ENCODE measurements at regions not wholly inside any gene's neighbourhood (a gene's known extent, or its start where the extent isn't known, plus 50 kb on each side); places are given as distances from the start of the nearest gene placed in this dataset.
"Not testable (repeated sequence)": the region's sequence is repeated elsewhere in the genome, so short reads cannot be mapped to it uniquely, and the experiment has no call there.

GRCh38 chr14:82805892-82806825, 1272.5 kb upstream of the SEL1L start:
- no peaks in the 10 kb centered on the region for H3K36me3 ChIP-seq (ENCODE audit: control insufficient read depth, insufficient read depth, low read length)
- H3K27me3 ChIP-seq (ENCODE audit: control insufficient read depth, insufficient read depth, low read length), result no peaks in the 10 kb centered on the region
- no peak overlapping the region for H3K4me3 ChIP-seq (ENCODE audit: low read depth in 2 of 2, low read length in 2 of 2)
- in situ Hi-C loops (cut with HindIII; ENCODE audit: low pct_unique_long_range_greater_than_20kb, low sequenced_read_pairs) (no loop called here), intact Hi-C loops (cut with micrococcal nuclease; ENCODE audit: unreplicated experiment) (no loop called here)
- DNase-seq (ENCODE audit: low read depth, low spot score), result no peak
- no peaks in the 10 kb centered on the region for H3K9me3 ChIP-seq (ENCODE audit: control insufficient read depth, insufficient read depth, low read depth, low read length)
- no peak overlapping the region for H3K27ac ChIP-seq (ENCODE audit: low read length)
- TF ChIP-seq, protein P1, sequence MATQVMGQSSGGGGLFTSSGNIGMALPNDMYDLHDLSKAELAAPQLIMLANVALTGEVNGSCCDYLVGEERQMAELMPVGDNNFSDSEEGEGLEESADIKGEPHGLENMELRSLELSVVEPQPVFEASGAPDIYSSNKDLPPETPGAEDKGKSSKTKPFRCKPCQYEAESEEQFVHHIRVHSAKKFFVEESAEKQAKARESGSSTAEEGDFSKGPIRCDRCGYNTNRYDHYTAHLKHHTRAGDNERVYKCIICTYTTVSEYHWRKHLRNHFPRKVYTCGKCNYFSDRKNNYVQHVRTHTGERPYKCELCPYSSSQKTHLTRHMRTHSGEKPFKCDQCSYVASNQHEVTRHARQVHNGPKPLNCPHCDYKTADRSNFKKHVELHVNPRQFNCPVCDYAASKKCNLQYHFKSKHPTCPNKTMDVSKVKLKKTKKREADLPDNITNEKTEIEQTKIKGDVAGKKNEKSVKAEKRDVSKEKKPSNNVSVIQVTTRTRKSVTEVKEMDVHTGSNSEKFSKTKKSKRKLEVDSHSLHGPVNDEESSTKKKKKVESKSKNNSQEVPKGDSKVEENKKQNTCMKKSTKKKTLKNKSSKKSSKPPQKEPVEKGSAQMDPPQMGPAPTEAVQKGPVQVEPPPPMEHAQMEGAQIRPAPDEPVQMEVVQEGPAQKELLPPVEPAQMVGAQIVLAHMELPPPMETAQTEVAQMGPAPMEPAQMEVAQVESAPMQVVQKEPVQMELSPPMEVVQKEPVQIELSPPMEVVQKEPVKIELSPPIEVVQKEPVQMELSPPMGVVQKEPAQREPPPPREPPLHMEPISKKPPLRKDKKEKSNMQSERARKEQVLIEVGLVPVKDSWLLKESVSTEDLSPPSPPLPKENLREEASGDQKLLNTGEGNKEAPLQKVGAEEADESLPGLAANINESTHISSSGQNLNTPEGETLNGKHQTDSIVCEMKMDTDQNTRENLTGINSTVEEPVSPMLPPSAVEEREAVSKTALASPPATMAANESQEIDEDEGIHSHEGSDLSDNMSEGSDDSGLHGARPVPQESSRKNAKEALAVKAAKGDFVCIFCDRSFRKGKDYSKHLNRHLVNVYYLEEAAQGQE (IDR thresholded peaks at IDR 0.05; ENCODE audit: insufficient read depth in 1 of 2, low read depth in 2 of 2, low read length in 1 of 2), result no peak
- no peak for TF ChIP-seq POLR2AphosphoS5 (IDR thresholded peaks at IDR 0.05; ENCODE audit: low read depth, low read length)
- TF ChIP-seq SIN3A (IDR thresholded peaks at IDR 0.05; ENCODE audit: borderline replicate concordance, insufficient read depth, low read depth, low read length), result no peak
- TF ChIP-seq, protein P2, sequence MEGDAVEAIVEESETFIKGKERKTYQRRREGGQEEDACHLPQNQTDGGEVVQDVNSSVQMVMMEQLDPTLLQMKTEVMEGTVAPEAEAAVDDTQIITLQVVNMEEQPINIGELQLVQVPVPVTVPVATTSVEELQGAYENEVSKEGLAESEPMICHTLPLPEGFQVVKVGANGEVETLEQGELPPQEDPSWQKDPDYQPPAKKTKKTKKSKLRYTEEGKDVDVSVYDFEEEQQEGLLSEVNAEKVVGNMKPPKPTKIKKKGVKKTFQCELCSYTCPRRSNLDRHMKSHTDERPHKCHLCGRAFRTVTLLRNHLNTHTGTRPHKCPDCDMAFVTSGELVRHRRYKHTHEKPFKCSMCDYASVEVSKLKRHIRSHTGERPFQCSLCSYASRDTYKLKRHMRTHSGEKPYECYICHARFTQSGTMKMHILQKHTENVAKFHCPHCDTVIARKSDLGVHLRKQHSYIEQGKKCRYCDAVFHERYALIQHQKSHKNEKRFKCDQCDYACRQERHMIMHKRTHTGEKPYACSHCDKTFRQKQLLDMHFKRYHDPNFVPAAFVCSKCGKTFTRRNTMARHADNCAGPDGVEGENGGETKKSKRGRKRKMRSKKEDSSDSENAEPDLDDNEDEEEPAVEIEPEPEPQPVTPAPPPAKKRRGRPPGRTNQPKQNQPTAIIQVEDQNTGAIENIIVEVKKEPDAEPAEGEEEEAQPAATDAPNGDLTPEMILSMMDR (IDR thresholded peaks at IDR 0.05), result no peak
- TF ChIP-seq TCF7L2 (IDR thresholded peaks at IDR 0.05; ENCODE audit: low read depth, low read length), result no peak
- ChIA-PET POLR2A (no interaction called here), CTCF (no interaction called here)
- H3K4me1 ChIP-seq (ENCODE audit: control insufficient read depth, insufficient read depth, low read length), result no peaks in the 10 kb centered on the region
- BruUV-seq (replicated peaks), result no TSS peak
- no peak for ATAC-seq

DNA sequence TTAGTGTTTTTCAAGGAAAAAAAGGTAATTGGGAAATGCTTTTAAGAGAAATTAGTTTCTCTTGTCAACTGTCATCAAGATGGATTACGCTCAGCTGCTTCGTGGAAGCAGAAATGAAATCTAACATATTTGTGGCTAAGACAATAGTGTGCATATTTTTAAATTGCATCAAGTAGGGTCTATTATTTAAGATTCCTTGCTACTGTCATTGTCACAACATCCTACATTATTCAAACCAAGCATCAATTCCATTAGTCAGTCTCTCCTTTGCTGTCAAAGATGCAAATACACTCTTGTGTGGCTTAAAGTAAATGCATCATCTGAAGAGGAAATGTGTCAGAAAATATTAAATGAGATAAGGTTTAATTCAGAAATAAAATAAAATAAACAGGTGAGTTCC, 1277.6 kb upstream of the SEL1L start:
- in situ Hi-C loops (cut with HindIII; ENCODE audit: low pct_unique_long_range_greater_than_20kb, low sequenced_read_pairs), result no loop called here
- Histone ChIP-seq H3K9me3 (ENCODE audit: control insufficient read depth, insufficient read depth, low read depth, low read length) (no peaks in the 10 kb centered on the region), H3K4me3 (ENCODE audit: low read depth in 2 of 2, low read length in 2 of 2) (no peak overlapping the region), H3K27ac (ENCODE audit: low read length) (no peak overlapping the region), H3K36me3 (ENCODE audit: control insufficient read depth, insufficient read depth, low read length) (no peaks in the 10 kb centered on the region), H3K4me1 (ENCODE audit: control insufficient read depth, insufficient read depth, low read length) (no peaks in the 10 kb centered on the region), H3K27me3 (ENCODE audit: control insufficient read depth, insufficient read depth, low read length) (no peaks in the 10 kb centered on the region)
- no peak for ATAC-seq
- CTCF ChIA-PET, result no interaction called here
- intact Hi-C loops (cut with micrococcal nuclease; ENCODE audit: unreplicated experiment), result no loop called here
- TF ChIP-seq TCF7L2 (IDR thresholded peaks at IDR 0.05; ENCODE audit: low read depth, low read length) (no peak), POLR2AphosphoS5 (IDR thresholded peaks at IDR 0.05; ENCODE audit: low read depth, low read length) (no peak), SIN3A (IDR thresholded peaks at IDR 0.05; ENCODE audit: borderline replicate concordance, insufficient read depth, low read depth, low read length) (no peak)
- TF ChIP-seq, protein P2 (IDR thresholded peaks at IDR 0.05), result no peak
- TF ChIP-seq, protein P1 (IDR thresholded peaks at IDR 0.05; ENCODE audit: insufficient read depth in 1 of 2, low read depth in 2 of 2, low read length in 1 of 2), result no peak
- DNase-seq (ENCODE audit: low read depth, low spot score), result no peak
- POLR2A ChIA-PET, result no interaction called here
- no TSS peak for BruUV-seq (replicated peaks)

GRCh38 chr14:82814339-82814738, 1280.7 kb upstream of the SEL1L start:
- in situ Hi-C loops (cut with HindIII; ENCODE audit: low pct_unique_long_range_greater_than_20kb, low sequenced_read_pairs); H3K4me1 ChIP-seq (ENCODE audit: control insufficient read depth, insufficient read depth, low read length); H3K9me3 ChIP-seq (ENCODE audit: control insufficient read depth, insufficient read depth, low read depth, low read length); BruUV-seq (replicated peaks); ATAC-seq; H3K27me3 ChIP-seq (ENCODE audit: control insufficient read depth, insufficient read depth, low read length); POLR2A ChIA-PET; H3K27ac ChIP-seq (ENCODE audit: low read length); DNase-seq (ENCODE audit: low read depth, low spot score); H3K36me3 ChIP-seq (ENCODE audit: control insufficient read depth, insufficient read depth, low read length); intact Hi-C loops (cut with micrococcal nuclease; ENCODE audit: unreplicated experiment); CTCF ChIA-PET; H3K4me3 ChIP-seq (ENCODE audit: low read depth in 2 of 2, low read length in 2 of 2): not testable (repeated sequence)
